NCI-H2107 (cell line): ENCODE measurements at regions not wholly inside any gene's neighbourhood (a gene's known extent, or its start where the extent isn't known, plus 50 kb on each side); places are given as distances from the start of the nearest gene placed in this dataset.

Experiments used
- DNase-seq: peaks from one replicate; lab custom pipeline; 2025; lab: John Stamatoyannopoulos, UW

GRCh38 chr15:31830591-31830990 is 199.7 kb upstream of the CHRNA7 start:
- no peak for DNase-seq

- no peak for DNase-seq
Observed at GRCh38 chr15:31831596-31831995, 198.7 kb upstream of the CHRNA7 start.

- DNase-seq = no peak
Observed at GRCh38 chr15:31834654-31835053, 195.7 kb upstream of the CHRNA7 start.

- DNase-seq = no peak
Observed at GRCh38 chr15:31839388-31839787, 190.9 kb upstream of the CHRNA7 start.

GRCh38 chr15:31840849-31841476 is 189.4 kb upstream of the CHRNA7 start:
- no peak for DNase-seq

GRCh38 chr15:31842532-31843195 is 187.7 kb upstream of the CHRNA7 start:
- no peak for DNase-seq

- no peak for DNase-seq
Observed at GRCh38 chr15:31843426-31844055, 186.8 kb upstream of the CHRNA7 start.

- no peak for DNase-seq
Observed at GRCh38 chr15:31845791-31846190, 184.5 kb upstream of the CHRNA7 start.

- no peak for DNase-seq
Observed at GRCh38 chr15:31847961-31848360, 182.4 kb upstream of the CHRNA7 start.

GRCh38 chr15:31848621-31849020 is 181.7 kb upstream of the CHRNA7 start:
- no peak for DNase-seq

- no peak for DNase-seq
Observed at GRCh38 chr15:31852933-31853799, 177.1 kb upstream of the CHRNA7 start.

- DNase-seq = no peak
Observed at GRCh38 chr15:31856581-31856980, 173.7 kb upstream of the CHRNA7 start.

GRCh38 chr15:31857194-31857593 is 173.1 kb upstream of the CHRNA7 start:
- DNase-seq = no peak

- no peak for DNase-seq
Observed at GRCh38 chr15:31858026-31858425, 172.3 kb upstream of the CHRNA7 start.

- no peak for DNase-seq
Observed at GRCh38 chr15:31866248-31866647, 164.1 kb upstream of the CHRNA7 start.

- DNase-seq = peak; percentile 1
Observed at GRCh38 chr15:31867536-31868442, 162.5 kb upstream of the CHRNA7 start.

GRCh38 chr15:31869686-31870307 is 160.5 kb upstream of the CHRNA7 start:
- DNase-seq = no peak

- DNase-seq = peak; percentile 40
Observed at GRCh38 chr15:31870328-31871165, 159.8 kb upstream of the CHRNA7 start, which contains the start of gene OTUD7A. TSS of gene OTUD7A (minus strand) at chr15:31870673.

- DNase-seq = no peak
Observed at GRCh38 chr15:31871166-31871886, 159.0 kb upstream of the CHRNA7 start.
